Stimulated activated CD4-positive, alpha-beta T cell treated with anti-CD3 and anti-CD28 coated beads, Interleukin-12 subunit alpha, Interleukin-12 subunit beta, amount 100 ng/mL, for 4 hours (primary cell): ENCODE measurements at regions not wholly inside any gene's neighbourhood (a gene's known extent, or its start where the extent isn't known, plus 50 kb on each side); places are given as distances from the start of the nearest gene placed in this dataset.

Source experiments
- DNase-seq: peaks from one replicate; pipeline ENCODE4 v3.0.0-alpha.2; 2020

GRCh38 chr10:111944331-111944730, 239.2 kb downstream of the GPAM start:
- no peak for DNase-seq

- DNase-seq: no peak
Measured at GRCh38 chr10:111953949-111954348, 229.6 kb downstream of the GPAM start.

- DNase-seq: no peak
Measured at GRCh38 chr10:111954386-111954785, 229.2 kb downstream of the GPAM start.

- DNase-seq: no peak
Measured at GRCh38 chr10:111956841-111957240, 226.7 kb downstream of the GPAM start.

DNA sequence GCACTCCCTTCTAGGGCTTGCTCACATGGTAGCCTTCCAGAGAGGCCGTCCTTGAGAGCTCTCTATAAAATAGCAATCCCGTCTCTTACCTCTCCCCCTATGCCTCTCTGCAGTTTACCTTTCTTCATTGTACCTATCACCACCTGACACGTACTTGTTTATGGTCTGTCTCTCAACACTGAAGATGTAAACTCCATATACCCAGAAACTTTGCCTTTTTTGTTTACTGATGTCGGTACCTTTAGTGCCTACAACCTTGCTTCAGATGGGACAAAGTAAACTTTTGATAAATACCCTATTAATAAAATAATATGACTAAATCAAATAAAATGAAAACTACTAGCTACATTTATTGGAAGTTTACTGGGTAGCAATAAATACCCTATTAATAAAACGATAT, 220.6 kb downstream of the GPAM start:
- DNase-seq: no peak

GRCh38 chr10:111967116-111967515, 216.4 kb downstream of the GPAM start:
- no peak for DNase-seq

DNA sequence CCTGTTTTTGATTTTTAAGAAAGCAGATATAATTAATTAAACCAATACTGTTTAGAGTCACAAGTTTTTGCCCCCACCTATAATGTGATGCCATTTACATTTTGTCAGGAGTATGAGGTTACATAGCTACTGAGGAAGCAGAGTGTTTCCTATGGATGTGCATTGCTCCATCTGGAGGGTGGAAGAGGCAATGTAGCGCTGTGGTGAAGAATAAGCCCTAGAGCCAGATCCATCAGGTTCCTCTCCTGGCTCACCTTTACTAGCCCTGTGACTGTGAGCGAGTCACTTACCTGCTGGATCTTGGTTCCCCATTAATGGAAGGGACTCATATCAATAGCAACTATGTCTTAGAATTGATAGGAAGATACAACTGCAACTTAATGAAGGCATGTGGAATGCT, 216.0 kb downstream of the GPAM start:
- DNase-seq: no peak

DNA sequence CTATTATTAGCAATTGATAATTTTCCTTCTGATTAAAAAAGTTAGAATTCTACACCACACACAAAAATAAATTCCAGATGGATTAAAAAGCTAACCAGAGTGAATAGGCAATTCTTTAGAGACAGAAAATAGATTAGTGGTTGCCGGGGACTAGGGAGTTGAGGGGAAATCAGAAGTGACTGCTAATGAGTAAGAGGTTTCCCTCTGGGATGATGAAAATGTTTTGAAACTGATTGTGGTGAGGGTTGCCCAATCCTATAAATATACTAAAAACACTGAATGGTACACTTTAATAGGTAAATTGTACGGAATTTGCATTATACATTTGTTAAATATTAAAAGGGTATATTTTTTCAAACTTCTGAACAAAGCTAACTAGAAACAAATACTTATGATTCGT, 214.9 kb downstream of the GPAM start:
- no peak for DNase-seq

DNA sequence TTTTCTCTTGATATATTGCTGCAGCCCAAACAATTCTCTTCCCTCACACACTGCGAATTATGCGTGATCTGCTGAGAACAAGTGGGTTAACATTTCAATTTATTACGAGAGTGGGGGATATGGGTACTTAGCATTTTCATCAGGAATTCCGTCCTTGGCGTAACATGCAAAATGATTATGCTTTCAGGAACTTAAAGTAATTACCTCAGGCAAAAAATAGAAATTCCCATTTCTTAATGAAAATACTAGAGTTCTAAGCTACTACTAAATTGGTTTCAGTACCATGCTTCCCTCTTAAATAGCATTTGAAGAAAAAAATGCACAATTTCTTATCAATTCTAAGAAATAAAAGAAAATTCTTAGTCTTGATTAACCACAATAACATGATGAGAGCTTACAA, 213.5 kb downstream of the GPAM start:
- no peak for DNase-seq

DNA sequence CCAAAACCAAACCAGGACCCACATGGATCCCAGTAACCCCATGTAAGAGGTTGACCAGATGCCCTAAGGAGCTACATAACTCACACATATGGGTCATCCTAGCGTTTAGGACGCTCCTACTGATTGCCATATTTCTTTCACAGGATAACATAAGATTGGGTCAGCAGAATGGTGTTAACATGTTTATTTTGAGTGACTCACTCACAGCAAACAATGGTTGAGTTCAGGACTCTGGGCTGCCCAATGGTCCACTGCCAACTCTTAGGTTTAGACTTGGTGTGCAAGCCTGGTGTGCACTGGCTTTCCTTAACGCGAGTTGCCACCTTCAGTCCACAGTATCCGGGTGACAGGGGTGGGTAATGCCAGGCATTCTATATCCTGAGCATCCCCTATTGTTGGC, 211.5 kb downstream of the GPAM start:
- DNase-seq: no peak

- no peak for DNase-seq
Measured at GRCh38 chr10:111973306-111973705, 210.3 kb downstream of the GPAM start.

DNA sequence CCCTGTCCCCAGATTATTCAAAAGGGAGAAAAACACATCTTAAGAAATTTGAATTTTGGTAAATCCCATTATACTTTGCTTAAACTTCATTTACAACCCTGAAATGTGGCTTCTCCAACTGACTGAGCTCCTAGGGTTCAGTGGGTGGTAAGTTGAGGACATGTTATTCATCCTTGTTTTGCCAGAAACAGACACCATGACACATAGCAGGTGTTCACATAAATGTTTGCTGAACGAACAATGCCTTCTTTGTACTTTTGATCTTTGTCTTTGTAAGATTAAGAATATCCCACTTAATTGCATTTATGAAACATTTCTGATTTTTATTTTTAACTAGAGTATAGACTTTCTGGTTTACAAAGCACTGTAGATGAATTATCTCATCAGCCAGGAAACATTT, 209.7 kb downstream of the GPAM start:
- no peak for DNase-seq

DNA sequence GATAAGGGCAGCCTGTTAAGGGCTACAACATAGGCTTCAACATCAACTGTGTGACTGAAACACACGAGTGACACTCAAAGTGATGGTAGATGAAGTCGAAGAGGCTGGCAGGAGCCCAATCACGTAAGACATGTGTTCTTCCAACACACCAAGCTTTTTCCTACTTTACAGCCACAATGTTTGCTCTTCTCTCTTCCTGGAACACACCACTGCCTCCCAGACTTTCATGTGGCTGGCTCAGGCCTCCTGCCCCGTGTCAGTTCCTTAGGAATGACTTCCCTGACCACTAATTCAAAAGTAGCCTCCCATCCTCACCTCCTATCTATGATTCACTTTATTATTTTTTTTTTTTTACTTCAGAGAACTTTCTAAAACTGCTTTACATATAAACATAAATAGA, 209.2 kb downstream of the GPAM start:
- DNase-seq: no peak

GRCh38 chr10:111976557-111976956, 207.0 kb downstream of the GPAM start:
- no peak for DNase-seq

DNA sequence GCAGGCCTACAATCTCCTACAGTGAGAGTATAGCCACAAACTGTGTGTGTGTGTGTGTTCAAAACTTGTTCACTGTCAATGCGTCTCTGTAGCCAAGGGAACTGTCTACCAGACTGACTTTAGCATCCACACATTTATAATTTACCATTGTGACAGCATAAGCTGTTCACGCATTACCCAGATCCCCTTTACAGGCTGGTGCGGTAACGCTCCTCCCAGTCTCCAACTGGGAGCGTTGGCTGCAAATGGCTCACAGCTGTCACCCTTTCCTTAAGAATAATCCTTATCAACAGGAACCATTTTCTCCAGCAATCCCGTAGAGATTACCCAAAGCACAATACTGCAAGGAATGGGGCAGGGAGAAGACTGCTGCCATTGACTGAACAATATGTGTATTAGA, 199.5 kb downstream of the GPAM start:
- DNase-seq: no peak

DNA sequence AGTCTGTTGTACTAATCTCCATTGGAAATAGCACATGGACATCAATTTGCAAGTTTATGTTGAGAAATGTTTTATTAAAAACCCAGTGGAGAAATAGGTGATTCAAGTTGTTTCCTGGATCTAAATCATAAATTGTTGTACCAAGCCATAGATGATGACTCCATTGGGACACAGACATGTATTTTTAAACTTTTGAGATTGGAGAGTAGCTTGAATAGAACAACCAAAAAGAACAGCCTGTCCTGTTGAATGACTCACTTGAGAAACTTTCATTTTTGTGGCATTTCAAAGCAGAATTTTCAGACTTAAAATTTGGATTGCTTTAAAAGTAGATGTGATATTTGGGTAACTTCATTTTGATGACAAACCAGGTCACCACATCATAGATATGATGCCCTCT, 197.5 kb downstream of the GPAM start:
- no peak for DNase-seq

DNA sequence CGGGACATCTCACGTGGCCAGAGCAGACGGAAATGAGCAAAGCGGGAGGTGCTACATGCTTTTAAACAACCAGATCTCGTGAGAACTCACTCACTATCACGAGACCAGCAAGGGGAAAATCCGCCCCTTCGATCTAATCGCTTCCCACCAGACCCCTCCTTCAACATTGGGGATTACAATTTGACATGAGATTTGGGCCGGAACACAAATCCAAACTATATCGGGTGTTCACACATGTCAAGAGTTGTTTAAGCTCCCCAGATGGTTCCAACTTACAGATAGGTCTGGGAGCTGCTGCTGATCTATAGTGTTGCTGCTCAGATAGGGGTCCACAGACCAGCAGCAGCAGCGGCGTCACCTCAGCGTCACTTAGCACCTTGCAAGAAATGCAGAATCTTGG, 194.9 kb downstream of the GPAM start:
- DNase-seq: no peak

DNA sequence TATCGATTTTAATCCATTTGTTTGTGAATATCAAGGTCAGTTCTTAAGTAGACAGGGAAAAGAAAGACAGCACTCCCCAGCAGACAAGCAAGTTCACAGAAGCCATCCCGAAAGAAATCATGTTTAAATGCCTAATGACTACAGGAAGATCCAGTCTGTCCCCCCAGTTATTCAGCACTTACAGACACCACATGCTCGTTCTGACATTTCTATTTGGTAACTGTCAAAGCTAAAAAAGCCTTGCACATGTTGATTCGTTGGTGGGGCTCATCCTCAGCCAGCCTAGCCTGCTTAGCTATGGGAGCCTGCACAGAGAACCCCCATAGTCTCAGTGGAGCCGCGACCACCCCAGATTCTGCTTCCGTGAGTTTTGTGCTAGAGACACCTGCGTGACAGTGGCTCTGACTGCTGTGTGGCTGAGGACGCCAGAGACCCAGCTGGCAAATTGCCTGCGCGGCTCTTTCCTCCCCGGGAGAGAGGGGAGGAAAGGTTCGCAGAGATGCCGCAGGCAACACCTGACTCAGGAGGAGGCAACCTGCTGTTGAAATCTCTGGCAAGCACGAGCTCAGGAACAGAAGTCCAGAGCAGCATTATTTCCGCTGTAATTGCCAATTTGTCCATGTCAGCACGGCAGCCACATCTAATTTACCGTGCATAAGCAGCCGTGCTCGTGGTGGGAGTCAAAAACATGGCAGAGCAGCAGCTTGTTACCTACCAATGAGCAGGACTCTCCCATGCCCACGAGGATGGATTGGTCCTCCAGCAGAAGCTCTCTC, 194.2 kb downstream of the GPAM start:
- DNase-seq: no peak

- no peak for DNase-seq
Measured at GRCh38 chr10:111990734-111991133, 192.8 kb downstream of the GPAM start.

- DNase-seq: no peak
Measured at GRCh38 chr10:111993321-111993720, 190.2 kb downstream of the GPAM start.

DNA sequence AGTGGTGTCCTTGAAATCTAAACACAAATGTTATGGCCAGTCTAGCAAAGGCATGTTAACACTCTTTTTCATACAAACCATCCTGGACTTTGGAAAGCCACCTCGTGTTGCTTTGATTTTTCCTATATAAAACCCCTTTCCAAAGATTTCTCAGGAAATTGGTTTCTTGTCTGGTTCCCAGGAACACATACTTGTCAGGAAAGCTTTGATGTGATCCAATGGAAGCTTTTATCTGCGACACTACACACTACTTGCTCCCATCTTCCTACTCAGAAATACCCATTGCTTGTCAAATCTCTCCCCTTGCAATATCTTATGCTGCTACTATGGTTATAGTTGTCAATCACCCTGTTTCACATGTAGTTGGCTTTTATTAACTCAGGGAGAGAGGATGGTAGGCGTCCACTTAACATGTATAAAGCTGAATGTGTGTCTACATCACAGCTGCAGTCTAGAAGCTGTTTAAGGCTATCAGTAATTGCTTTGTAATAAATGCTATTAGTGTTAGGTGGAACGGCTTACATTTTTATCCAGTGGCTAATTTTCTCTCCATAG, 189.6 kb downstream of the GPAM start:
- no peak for DNase-seq

DNA sequence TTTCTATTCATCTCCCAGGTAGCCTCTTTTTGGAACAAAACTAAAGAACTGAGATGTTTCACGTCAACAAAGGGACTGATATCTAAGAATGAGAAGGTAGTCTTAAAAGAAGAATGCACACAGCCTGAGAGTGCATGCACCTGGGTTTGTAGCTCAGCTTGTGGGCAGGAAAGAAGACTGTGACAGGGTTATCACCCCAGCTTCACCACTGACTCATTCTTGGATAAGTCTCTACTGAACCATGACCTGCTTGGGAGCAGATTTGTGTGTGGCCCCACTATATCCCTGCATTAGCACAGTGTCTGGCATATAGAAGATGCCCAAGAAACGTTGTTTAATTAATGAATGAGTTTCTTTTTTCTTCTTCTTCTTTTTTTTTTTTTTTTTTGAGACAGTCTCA, 187.5 kb downstream of the GPAM start:
- DNase-seq: no peak

DNA sequence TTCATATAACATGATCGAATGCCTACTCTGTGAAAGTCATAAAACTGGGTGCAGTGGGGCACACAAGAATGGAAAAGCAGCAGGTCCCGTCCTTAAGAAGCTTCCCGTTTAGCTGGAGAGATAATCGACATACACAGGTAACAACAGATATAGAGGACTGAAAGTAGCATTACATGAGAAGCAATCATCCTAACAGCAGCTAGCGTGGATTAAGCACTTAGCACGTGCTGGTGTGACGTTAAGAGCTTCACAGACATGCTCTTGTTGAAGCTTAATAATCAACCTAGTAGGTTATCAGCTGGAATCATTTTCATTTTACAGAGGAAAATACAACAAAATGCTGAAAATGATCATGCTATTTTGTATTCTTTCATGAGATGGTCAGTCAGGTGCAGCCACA, 184.8 kb downstream of the GPAM start:
- DNase-seq: no peak

- no peak for DNase-seq
Measured at GRCh38 chr10:111999205-111999914, 184.2 kb downstream of the GPAM start.

DNA sequence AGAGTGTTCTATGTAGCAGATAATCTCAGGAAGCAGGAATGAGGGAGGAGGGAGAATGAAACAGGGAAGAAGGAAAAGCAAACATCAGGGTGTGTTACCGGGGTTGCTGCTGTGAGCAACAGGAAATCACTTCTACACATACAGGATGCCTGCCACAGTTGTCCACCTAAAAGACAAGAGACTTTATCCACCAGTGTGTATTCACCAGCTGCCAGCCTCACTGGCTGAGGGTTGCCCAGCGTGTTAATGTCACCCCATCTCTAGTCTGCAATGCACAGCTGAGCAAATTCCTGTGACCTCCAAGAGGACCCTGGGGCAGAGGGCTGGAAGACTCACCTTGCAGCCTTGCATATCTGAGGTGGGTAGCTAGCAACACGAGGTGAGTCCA, 183.7 kb downstream of the GPAM start:
- no peak for DNase-seq
